NCI-H1417 (cell line): ENCODE measurements at regions not wholly inside any gene's neighbourhood (a gene's known extent, or its start where the extent isn't known, plus 50 kb on each side); places are given as distances from the start of the nearest gene placed in this dataset.

ENCODE experiments used
- DNase-seq, 3 experiments: peaks; one replicate each; lab custom pipeline; 2025; lab: John Stamatoyannopoulos, UW

- no peak for DNase-seq
Measured at GRCh38 chr7:97620495-97620894, 111.4 kb upstream of the TAC1 start.

GRCh38 chr7:97623333-97623732, 108.6 kb upstream of the TAC1 start:
- DNase-seq: no peak

GRCh38 chr7:97630116-97630515, 101.8 kb upstream of the TAC1 start:
- DNase-seq: no peak

- no peak for DNase-seq
Measured at GRCh38 chr7:97635622-97636021, 96.3 kb upstream of the TAC1 start.

- DNase-seq: no peak
Measured at GRCh38 chr7:97639036-97639435, 92.8 kb upstream of the TAC1 start.

DNA sequence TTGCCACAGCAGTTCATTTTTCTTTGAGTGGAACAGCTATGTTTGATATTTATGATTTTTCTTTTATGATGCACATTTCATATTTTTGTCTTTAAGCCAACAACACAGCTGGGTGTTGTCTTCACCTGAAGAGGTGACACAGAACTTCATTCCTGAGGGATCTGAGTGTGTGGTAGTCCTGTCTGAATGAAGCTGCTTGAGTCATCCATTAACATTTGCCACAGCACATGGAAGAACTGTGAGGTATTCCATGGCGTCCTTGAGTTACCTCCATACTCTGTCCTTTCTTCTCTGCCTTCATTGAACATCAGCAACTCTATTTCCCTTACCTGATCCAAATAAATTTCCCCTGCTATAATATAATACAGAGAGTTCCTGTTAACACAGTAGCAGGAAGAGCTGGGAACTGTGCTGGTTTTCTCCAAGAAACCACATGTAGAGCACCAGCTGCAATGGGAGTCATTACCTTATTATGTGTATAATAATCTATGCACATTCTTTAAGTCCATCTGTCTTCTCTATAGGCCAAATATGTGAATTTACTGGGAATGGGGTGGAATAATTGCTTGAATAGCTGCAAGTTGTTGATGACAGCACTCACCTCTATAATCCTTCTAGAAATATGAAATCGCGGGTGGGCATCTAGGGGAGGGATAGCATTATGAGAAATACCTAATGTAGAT, 72.4 kb upstream of the TAC1 start:
- no peak for DNase-seq

- peak in 1 of 3 experiments; percentile 45 for DNase-seq
Measured at GRCh38 chr7:97667359-97667758, 64.5 kb upstream of the TAC1 start.

DNA sequence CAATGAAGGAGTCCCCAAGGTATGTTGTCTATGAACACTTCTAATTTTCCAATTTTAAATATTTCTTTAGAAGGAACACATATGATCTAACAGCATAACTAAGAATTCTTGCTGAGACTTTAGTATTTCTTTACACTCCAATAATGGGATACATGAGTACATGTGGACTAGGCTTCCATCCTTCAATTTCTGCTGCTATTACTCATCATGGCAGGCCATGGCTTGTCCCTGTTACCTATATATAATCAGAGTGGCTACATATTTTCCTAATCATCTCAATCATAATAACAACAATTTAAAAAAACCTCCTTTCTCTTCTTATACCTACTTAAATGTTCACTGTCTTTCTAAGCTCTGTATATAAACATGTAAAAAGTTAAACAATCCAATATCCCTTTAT, 60.3 kb upstream of the TAC1 start:
- DNase-seq: no peak

GRCh38 chr7:97680622-97681021, 51.3 kb upstream of the TAC1 start:
- no peak for DNase-seq
